ENCODE measurements at regions not wholly inside any gene's neighbourhood (a gene's known extent, or its start where the extent isn't known, plus 50 kb on each side); places are given as distances from the start of the nearest gene placed in this dataset.

- Histone ChIP-seq H3K36me3 (no peaks in the 10 kb centered on the region), H3K9me3 (no peaks in the 10 kb centered on the region), H3K4me3 (no peak overlapping the region), H3K4me1 (no peaks in the 10 kb centered on the region), H3K27ac (no peak overlapping the region), H3K27me3 (replicated peaks in 1 of 7) (peaks cover 0 to 46% (median 0%) of the 10 kb centered on the region in 7 donors)
- DNase-seq, result no peak
- WGBS, 5 donors, result 45 to 65% (median 53%) methylated on average over 42 to 48 of the region's 48 CpGs
- intact Hi-C loops (cut with DNase I; ENCODE audit: low total_unique reads), result no loop called here
- no peak for TF ChIP-seq CTCF (IDR thresholded peaks at IDR 0.05 in 8 of 11, conservative IDR thresholded peaks at IDR 0.05 in 3 of 11)
- no peak for TF ChIP-seq POLR2AphosphoS5 (IDR thresholded peaks at IDR 0.05)
- TF ChIP-seq POLR2A (IDR thresholded peaks at IDR 0.05), result no peak
These were observed 90.9 kb downstream of the TEX29 start for GRCh38 chr13:111411151-111411858.

- Histone ChIP-seq H3K4me3 (no peak overlapping the region), H3K27ac (no peak overlapping the region), H3K4me1 (no peaks in the 10 kb centered on the region), H3K27me3 (replicated peaks in 1 of 7) (peaks cover 0 to 46% (median 0%) of the 10 kb centered on the region in 7 donors), H3K36me3 (no peaks in the 10 kb centered on the region), H3K9me3 (no peaks in the 10 kb centered on the region)
- 66 to 80% (median 71%) methylated on average over 14 to 15 of the region's 15 CpGs for WGBS, 5 donors
- DNase-seq, result no peak
- intact Hi-C loops (cut with DNase I; ENCODE audit: low total_unique reads), result no loop called here
- TF ChIP-seq POLR2AphosphoS5 (IDR thresholded peaks at IDR 0.05) (no peak), CTCF (IDR thresholded peaks at IDR 0.05 in 8 of 11, conservative IDR thresholded peaks at IDR 0.05 in 3 of 11) (no peak), POLR2A (IDR thresholded peaks at IDR 0.05) (no peak)
These were observed 91.6 kb downstream of the TEX29 start for GRCh38 chr13:111411919-111412650.

- Histone ChIP-seq H3K27me3 (replicated peaks in 1 of 7) (peaks cover 0 to 53% (median 0%) of the 10 kb centered on the region in 7 donors), H3K36me3 (no peaks in the 10 kb centered on the region), H3K9me3 (no peaks in the 10 kb centered on the region), H3K27ac (no peak overlapping the region), H3K4me1 (no peaks in the 10 kb centered on the region), H3K4me3 (no peak overlapping the region)
- no peak for DNase-seq
- TF ChIP-seq CTCF (IDR thresholded peaks at IDR 0.05 in 8 of 11, conservative IDR thresholded peaks at IDR 0.05 in 3 of 11) (no peak), POLR2A (IDR thresholded peaks at IDR 0.05) (no peak), POLR2AphosphoS5 (IDR thresholded peaks at IDR 0.05) (no peak)
- intact Hi-C loops (cut with DNase I; ENCODE audit: low total_unique reads), result no loop called here
- 65 to 83% (median 81%) methylated on average over 19 of the region's 19 CpGs for WGBS, 5 donors
These were observed 93.2 kb downstream of the TEX29 start for GRCh38 chr13:111413407-111414187.

Measured in spleen (tissue), 11 donors.